ENCODE measurements at regions not wholly inside any gene's neighbourhood (a gene's known extent, or its start where the extent isn't known, plus 50 kb on each side); places are given as distances from the start of the nearest gene placed in this dataset.

GRCh38 chr7:106781828-106782544 is 83.1 kb upstream of the PIK3CG start:
- Histone ChIP-seq H4K91ac (ENCODE audit: insufficient read length, low read depth, low read length) (no peak overlapping the region), H3K23me2 (ENCODE audit: insufficient read length, low read depth, low read length, poor library complexity, severe bottlenecking) (no peaks in the 10 kb centered on the region), H3K79me2 (ENCODE audit: insufficient read depth, low read length) (no peaks in the 10 kb centered on the region), H3K4me1 (ENCODE audit: insufficient read depth, low read length) (no peaks in the 10 kb centered on the region), H4K8ac (replicated peaks; ENCODE audit: insufficient read length, low read depth, low read length) (no peak overlapping the region), H3K4me2 (ENCODE audit: insufficient read depth, insufficient read length, low read length) (no peak overlapping the region), H3T11ph (ENCODE audit: low read length) (no peak overlapping the region), H3K23ac (ENCODE audit: insufficient read length, low read depth, low read length) (no peak overlapping the region), H2BK120ac (ENCODE audit: low read depth, low read length, poor library complexity, severe bottlenecking) (no peak overlapping the region), H3K56ac (ENCODE audit: insufficient read length, low read depth, low read length) (no peak overlapping the region), H2AFZ (ENCODE audit: low read length) (no peak overlapping the region), H2BK20ac (ENCODE audit: low read depth, low read length, poor library complexity, severe bottlenecking) (no peak overlapping the region), H3K9me3 (ENCODE audit: control insufficient read depth, low read depth, low read length) (no peaks in the 10 kb centered on the region), H3K79me1 (ENCODE audit: insufficient read depth, low read depth, low read length, poor library complexity, severe bottlenecking) (no peaks in the 10 kb centered on the region), H4K20me1 (ENCODE audit: control insufficient read depth, insufficient read depth, insufficient read length) (no peaks in the 10 kb centered on the region), H2BK12ac (ENCODE audit: insufficient read length, low read depth, low read length) (no peak overlapping the region), H3K27me3 (ENCODE audit: insufficient read depth, low read length) (no peaks in the 10 kb centered on the region), H3K4ac (ENCODE audit: low read depth, low read length) (no peak overlapping the region), H2BK15ac (ENCODE audit: low read depth, low read length) (no peak overlapping the region), H2AK5ac (ENCODE audit: insufficient read length, low read length) (no peak overlapping the region), H4K5ac (ENCODE audit: insufficient read length, low read depth, low read length) (no peak overlapping the region), H3K27ac (ENCODE audit: insufficient read length, low read depth, low read length) (no peak overlapping the region), H3K14ac (ENCODE audit: insufficient read depth, low read length) (no peak overlapping the region), H3K18ac (ENCODE audit: insufficient read length, low read depth, low read length) (no peak overlapping the region), H2BK5ac (ENCODE audit: insufficient read length, low read length) (no peak overlapping the region), H3K9ac (ENCODE audit: extremely low read depth, insufficient read length, low read length) (no peak overlapping the region)
- Mint-ChIP-seq H3K27ac (no peak overlapping the region), H3K36me3 (ENCODE audit: insufficient read depth in 1 of 3, low read depth in 3 of 3) (no peaks in the 10 kb centered on the region), H3K27me3 (ENCODE audit: low read depth) (no peaks in the 10 kb centered on the region), H3K4me3 (no peak overlapping the region), H3K4me1 (peaks cover 8 to 9% of the 10 kb centered on the region in 2 experiments; a peak in 2 of 4 replicates), H3K9me3 (no peaks in the 10 kb centered on the region)
- no peak for DNase-seq
- no peak for TF ChIP-seq CTCF (conservative IDR thresholded peaks at IDR 0.05)
- no CpG with 5 or more reads among the region's 1 CpG for WGBS (ENCODE audit: extremely low coverage, insufficient read length, low lambda C conversion rate)
